HCT116 (cell line): ENCODE measurements at regions not wholly inside any gene's neighbourhood (a gene's known extent, or its start where the extent isn't known, plus 50 kb on each side); places are given as distances from the start of the nearest gene placed in this dataset.
"Not testable (repeated sequence)": the region's sequence is repeated elsewhere in the genome, so short reads cannot be mapped to it uniquely, and the experiment has no call there.

Experiments
- ATAC-seq: fragments of 200-7000 bp; cut with Tn5 transposase; 2 replicates; pipeline ENCODE4 v1.9.1; 2020; ENCODE audit warnings: mild to moderate bottlenecking, moderate library complexity
- BruUV-seq: library from RNA; stranded (reverse); fragments of 400-500 nt; replicated peaks from 2 replicates; lab custom pipeline; 2021; lab: Mats Ljungman, UMichigan
- CTCF ChIA-PET: fragments of 300-600 bp; sonication (Branson Sonifier 250); formaldehyde crosslinking; loops from one replicate; lab custom pipeline; 2021; ENCODE audit warnings: antibody characterized with exemption; lab: Charles Lee
- POLR2A ChIA-PET: fragments of 300-600, 350-600 bp; sonication (Branson Sonifier 250); formaldehyde crosslinking; loops from one replicate; lab custom pipeline; 2021; ENCODE audit warnings: antibody characterized with exemption; lab: Charles Lee
- RAD21 ChIA-PET, 2 experiments: fragments of 300-600 bp; sonication (Branson Sonifier 250); formaldehyde crosslinking; loops; one replicate each; lab custom pipeline; 2023; ENCODE audit warnings: low total read pairs in 2 of 2; ENCODE audit not compliant: uncharacterized antibody in 2 of 2, unreplicated experiment in 2 of 2, low non-redundant PET in 1 of 2; lab: Charles Lee
- DNase-seq: peaks from one replicate; pipeline ENCODE4 v3.0.0-alpha.2; 2010; ENCODE audit warnings: low read depth, low spot score
- H2AFZ ChIP-seq: fragments of 200-600 bp; shearing (Covaris generic), sonication (generic); 2 replicates; pipeline ENCODE4 v1.6.1; 2017; ENCODE audit warnings: low read depth, mixed run types, mixed read lengths, antibody characterized with exemption, low read length; ENCODE audit not compliant: poor library complexity, severe bottlenecking
- H3K27ac ChIP-seq: 2 replicates; pipeline ENCODE4 v1.5.1; 2012; ENCODE audit warnings: low read depth, low read length
- H3K27me3 ChIP-seq: fragments of 200-600 bp; sonication (generic); 2 replicates; pipeline ENCODE4 v1.6.1; 2016; ENCODE audit warnings: mixed run types, low read length, mixed read lengths; ENCODE audit not compliant: insufficient read depth
- H3K36me3 ChIP-seq, 2 experiments: fragments of 200-500 bp in 1 of 2; fragments of 200-600 bp in 1 of 2; sonication (Bioruptor generic) in 1 of 2; sonication (generic) in 1 of 2; 2 replicates each; pipeline versions ENCODE4 v1.5.1 to v1.6.1; 2014 to 2016; ENCODE audit warnings: low read length in 2 of 2, inconsistent platforms in 1 of 2, mixed read lengths in 1 of 2, mixed run types in 1 of 2; ENCODE audit not compliant: insufficient read depth in 2 of 2, control insufficient read depth in 1 of 2
- H3K4me1 ChIP-seq, 2 experiments: fragments of 200-600 bp in 1 of 2; sonication (generic) in 1 of 2; 2 replicates each; pipeline versions ENCODE4 v1.5.1 to v1.6.1; 2012 to 2017; ENCODE audit warnings: low read length in 2 of 2, inconsistent platforms in 1 of 2, mild to moderate bottlenecking in 1 of 2, mixed read lengths in 1 of 2, mixed run types in 1 of 2, moderate library complexity in 1 of 2; ENCODE audit not compliant: insufficient read depth in 2 of 2, control insufficient read depth in 1 of 2
- H3K4me2 ChIP-seq: fragments of 200-600 bp; sonication (generic); 2 replicates; pipeline ENCODE4 v1.6.1; 2017; ENCODE audit warnings: mixed run types, low read length, mixed read lengths
- H3K4me3 ChIP-seq, 2 experiments: fragments of 200-600 bp in 1 of 2; sonication (generic) in 1 of 2; replicated peaks in 1 of 2; 2 replicates each; pipeline ENCODE4 v1.5.1; 2011 to 2016; ENCODE audit warnings: low read length in 2 of 2, control low read depth in 1 of 2, low read depth in 1 of 2, mild to moderate bottlenecking in 1 of 2, mixed read lengths in 1 of 2, mixed run types in 1 of 2
- H3K79me2 ChIP-seq: fragments of 200-600 bp; sonication (generic); 2 replicates; pipeline ENCODE4 v1.6.1; 2017; ENCODE audit warnings: mild to moderate bottlenecking, mixed run types, low read length, moderate library complexity, mixed read lengths; ENCODE audit not compliant: insufficient read depth
- H3K9ac ChIP-seq: fragments of 200-600 bp; sonication (generic); 2 replicates; pipeline ENCODE4 v1.6.1; 2016; ENCODE audit warnings: low read length, mixed read lengths
- H3K9me2 ChIP-seq: fragments of 200-600 bp; sonication (generic), shearing (Covaris generic); 2 replicates; pipeline ENCODE4 v1.6.1; 2017; ENCODE audit warnings: mixed run types, mild to moderate bottlenecking, moderate library complexity; ENCODE audit not compliant: insufficient read depth
- H3K9me3 ChIP-seq, 2 experiments: fragments of 200-500 bp in 1 of 2; fragments of 200-600 bp in 1 of 2; sonication (Bioruptor generic) in 1 of 2; sonication (generic) in 1 of 2; 2 replicates each; pipeline ENCODE4 v1.6.1; 2014 to 2017; ENCODE audit warnings: low read length in 2 of 2, mixed read lengths in 2 of 2, inconsistent platforms in 1 of 2, low read depth in 1 of 2, mild to moderate bottlenecking in 1 of 2, mixed run types in 1 of 2, moderate library complexity in 1 of 2; ENCODE audit not compliant: control insufficient read depth in 1 of 2, insufficient read depth in 1 of 2
- H4K20me1 ChIP-seq: fragments of 200-600 bp; sonication (generic), shearing (Covaris generic); 2 replicates; pipeline ENCODE4 v1.6.1; 2017; ENCODE audit warnings: mixed run types, mild to moderate bottlenecking, moderate library complexity; ENCODE audit not compliant: insufficient read depth
- ELF1 ChIP-seq: IDR thresholded peaks from 2 replicates; pipeline ENCODE4 v1.6.1; 2012; ENCODE audit warnings: low read depth, borderline replicate concordance
- EZH2 ChIP-seq: fragments of 200-600 bp; sonication (generic); IDR thresholded peaks from 2 replicates; pipeline ENCODE4 v1.6.1; 2017; ENCODE audit warnings: antibody characterized with exemption, mixed run types
- FOSL1 ChIP-seq: IDR thresholded peaks from 2 replicates; pipeline ENCODE4 v1.6.1; 2012; ENCODE audit warnings: low read depth
- JUND ChIP-seq: IDR thresholded peaks from 2 replicates; pipeline ENCODE4 v1.6.1; 2012
- RAD21 ChIP-seq: IDR thresholded peaks from 2 replicates; pipeline ENCODE4 v1.6.1; 2012; ENCODE audit warnings: low read depth, mild to moderate bottlenecking
- SRF ChIP-seq: IDR thresholded peaks from 2 replicates; pipeline ENCODE4 v1.6.1; 2012; ENCODE audit warnings: low read depth
- YY1 ChIP-seq: IDR thresholded peaks from 2 replicates; pipeline ENCODE4 v1.6.1; 2011; ENCODE audit warnings: low read length, low read depth, moderate library complexity, mild to moderate bottlenecking; ENCODE audit not compliant: insufficient replicate concordance; ENCODE audit errors: extremely low read depth
- ZFX ChIP-seq: fragments of 450-650 bp; IDR thresholded peaks from 2 replicates; pipeline ENCODE4 v1.6.1; 2017
- ZNF274 ChIP-seq: fragments of 200-500 bp; sonication (Bioruptor generic); IDR thresholded peaks from 2 replicates; pipeline ENCODE4 v1.6.1; 2014; ENCODE audit warnings: mild to moderate bottlenecking, low read depth, low read length, inconsistent platforms
- intact Hi-C: fragments of 100-400 bp; cut with micrococcal nuclease; formaldehyde crosslinking; loops from 2 replicates; pipeline ENCODE4 v1.10.0; 2022

DNA sequence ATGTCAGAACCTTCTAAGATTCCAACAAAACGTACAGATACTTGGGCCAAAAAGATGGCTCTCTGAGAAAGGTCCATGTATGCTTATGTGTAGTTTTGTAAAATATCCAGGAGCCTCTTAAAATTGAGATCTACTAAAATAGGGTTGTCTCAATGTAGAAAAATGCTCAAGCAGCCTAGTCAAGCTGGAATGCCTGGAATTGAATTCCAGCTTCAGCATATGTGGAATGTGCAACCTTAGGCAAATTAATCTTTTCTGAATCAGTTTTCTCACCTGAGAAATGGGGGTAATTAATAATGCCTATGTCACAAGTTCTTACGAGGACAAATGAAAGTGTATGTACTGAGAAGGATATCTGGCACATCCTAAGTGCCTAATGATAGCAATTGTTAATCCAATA lies 662.4 kb downstream of the DTWD2 start:
- ChIA-PET CTCF (no interaction called here), RAD21 (no interaction called here), POLR2A (no interaction called here)
- no peak overlapping the region for H3K4me3 ChIP-seq
- no peaks in the 10 kb centered on the region for H3K9me3 ChIP-seq
- H3K9me2 ChIP-seq = no peaks in the 10 kb centered on the region
- no peaks in the 10 kb centered on the region for H4K20me1 ChIP-seq
- no peaks in the 10 kb centered on the region for H3K27me3 ChIP-seq
- DNase-seq (no peak), ATAC-seq (no peak)
- no peak overlapping the region for H3K27ac ChIP-seq
- intact Hi-C loops = no loop called here
- TF ChIP-seq YY1 = no peak
- no peak for TF ChIP-seq RAD21
- no peak for TF ChIP-seq EZH2
- TF ChIP-seq ZNF274 = no peak
- TF ChIP-seq ELF1 = no peak
- TF ChIP-seq FOSL1 = no peak
- no peak for TF ChIP-seq JUND
- no peak for TF ChIP-seq SRF
- TF ChIP-seq ZFX = no peak
- no peak overlapping the region for H3K9ac ChIP-seq
- H3K4me2 ChIP-seq = no peak overlapping the region
- no peaks in the 10 kb centered on the region for H3K4me1 ChIP-seq
- no peak overlapping the region for H2AFZ ChIP-seq
- no TSS peak for BruUV-seq
- H3K36me3 ChIP-seq = no peaks in the 10 kb centered on the region
- H3K79me2 ChIP-seq = no peaks in the 10 kb centered on the region

DNA sequence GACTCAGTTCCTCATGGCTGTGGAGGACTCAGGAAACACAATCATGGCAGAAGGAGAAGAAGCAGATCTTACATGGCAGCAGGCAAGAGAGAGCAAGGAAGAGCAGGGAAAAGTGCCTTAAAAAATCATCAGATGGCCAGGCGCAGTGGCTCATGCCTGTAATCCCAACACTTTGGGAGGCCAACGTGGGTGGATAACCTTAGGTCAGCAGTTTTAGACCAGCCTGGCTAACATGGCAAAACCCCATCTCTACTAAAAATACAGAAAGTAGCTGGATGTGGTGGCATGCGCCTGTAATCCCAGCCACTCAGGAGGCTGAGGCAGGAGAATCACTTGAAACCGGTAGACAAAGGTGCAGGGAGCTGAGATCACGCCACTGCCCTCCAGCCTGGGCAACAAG lies 664.6 kb downstream of the DTWD2 start:
- BruUV-seq, H3K4me1 ChIP-seq, ATAC-seq, H3K9me3 ChIP-seq, POLR2A ChIA-PET, H4K20me1 ChIP-seq, H3K79me2 ChIP-seq, DNase-seq, H3K36me3 ChIP-seq, RAD21 ChIA-PET, H3K27me3 ChIP-seq, H3K4me3 ChIP-seq, H3K4me2 ChIP-seq, H3K9me2 ChIP-seq, H3K9ac ChIP-seq, intact Hi-C loops, CTCF ChIA-PET, H3K27ac ChIP-seq, H2AFZ ChIP-seq: not testable (repeated sequence)
